ENCODE measurements at regions not wholly inside any gene's neighbourhood (a gene's known extent, or its start where the extent isn't known, plus 50 kb on each side); places are given as distances from the start of the nearest gene placed in this dataset.

DNA sequence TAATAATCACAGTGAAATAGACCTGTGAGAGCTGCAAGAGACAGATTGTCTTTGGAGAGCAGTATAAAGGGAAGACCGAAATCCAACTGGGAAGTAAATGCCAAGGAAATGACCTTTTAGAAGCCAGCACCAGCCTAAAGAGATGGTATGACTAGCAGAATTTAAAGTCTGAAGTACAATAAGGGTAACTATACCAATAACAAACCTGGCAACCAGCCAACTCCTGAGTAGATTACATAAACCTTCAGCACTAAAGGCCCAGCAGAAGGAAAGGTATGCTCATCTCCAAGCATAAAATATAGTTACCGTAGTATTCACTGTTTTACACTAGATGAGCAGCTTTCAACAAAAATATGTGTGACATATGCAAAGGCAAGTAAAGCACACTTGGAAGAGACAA is 155.1 kb upstream of the SATB1 start:
- Histone ChIP-seq H3K36me3 (ENCODE audit: control insufficient read depth in 4 of 4, insufficient read depth in 3 of 4, low read depth in 1 of 4, low read length in 3 of 4) (no peaks in the 10 kb centered on the region), H3K27me3 (ENCODE audit: control insufficient read depth in 4 of 4, insufficient read depth in 4 of 4, low read length in 3 of 4) (no peaks in the 10 kb centered on the region), H3K27ac (ENCODE audit: low read depth in 1 of 2, low read length in 2 of 2) (no peak overlapping the region), H3K4me1 (ENCODE audit: control insufficient read depth in 4 of 4, insufficient read depth in 4 of 4, low read length in 3 of 4) (no peaks in the 10 kb centered on the region), H3K4me3 (ENCODE audit: low read depth in 1 of 3, low read length in 3 of 3) (no peak overlapping the region), H3K9me3 (ENCODE audit: control insufficient read depth in 4 of 4, low read length in 3 of 4) (no peaks in the 10 kb centered on the region), H3K9ac (ENCODE audit: low read depth in 1 of 2, low read length in 2 of 2) (no peak overlapping the region)
- WGBS: 83% methylated on average over 2 of the region's 2 CpGs
- DNase-seq (ENCODE audit: low spot score): no peak
- TF ChIP-seq FOXA2 (IDR thresholded peaks at IDR 0.05): no peak
- no peak for TF ChIP-seq GABPA (IDR thresholded peaks at IDR 0.05 in 1 of 2, conservative IDR thresholded peaks at IDR 0.05 in 1 of 2)
- TF ChIP-seq YY1 (IDR thresholded peaks at IDR 0.05): no peak
- TF ChIP-seq REST (IDR thresholded peaks at IDR 0.05): no peak
- TF ChIP-seq ZBTB33 (IDR thresholded peaks at IDR 0.05): no peak
- no peak for TF ChIP-seq NR2F2 (IDR thresholded peaks at IDR 0.05)
- no peak for TF ChIP-seq JUND (IDR thresholded peaks at IDR 0.05)
- TF ChIP-seq MAX (IDR thresholded peaks at IDR 0.05): no peak
- no peak for TF ChIP-seq TAF1 (conservative IDR thresholded peaks at IDR 0.05)
- TF ChIP-seq, protein P1, sequence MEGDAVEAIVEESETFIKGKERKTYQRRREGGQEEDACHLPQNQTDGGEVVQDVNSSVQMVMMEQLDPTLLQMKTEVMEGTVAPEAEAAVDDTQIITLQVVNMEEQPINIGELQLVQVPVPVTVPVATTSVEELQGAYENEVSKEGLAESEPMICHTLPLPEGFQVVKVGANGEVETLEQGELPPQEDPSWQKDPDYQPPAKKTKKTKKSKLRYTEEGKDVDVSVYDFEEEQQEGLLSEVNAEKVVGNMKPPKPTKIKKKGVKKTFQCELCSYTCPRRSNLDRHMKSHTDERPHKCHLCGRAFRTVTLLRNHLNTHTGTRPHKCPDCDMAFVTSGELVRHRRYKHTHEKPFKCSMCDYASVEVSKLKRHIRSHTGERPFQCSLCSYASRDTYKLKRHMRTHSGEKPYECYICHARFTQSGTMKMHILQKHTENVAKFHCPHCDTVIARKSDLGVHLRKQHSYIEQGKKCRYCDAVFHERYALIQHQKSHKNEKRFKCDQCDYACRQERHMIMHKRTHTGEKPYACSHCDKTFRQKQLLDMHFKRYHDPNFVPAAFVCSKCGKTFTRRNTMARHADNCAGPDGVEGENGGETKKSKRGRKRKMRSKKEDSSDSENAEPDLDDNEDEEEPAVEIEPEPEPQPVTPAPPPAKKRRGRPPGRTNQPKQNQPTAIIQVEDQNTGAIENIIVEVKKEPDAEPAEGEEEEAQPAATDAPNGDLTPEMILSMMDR (IDR thresholded peaks at IDR 0.05; ENCODE audit: low read depth, low read length, missing input control): no peak
- TF ChIP-seq EGR1 (IDR thresholded peaks at IDR 0.05; ENCODE audit: low read depth in 2 of 2): no peak
- no peak for TF ChIP-seq FOXA1 (IDR thresholded peaks at IDR 0.05)
- TF ChIP-seq HNF4G (IDR thresholded peaks at IDR 0.05): no peak
- TF ChIP-seq HNF4A (conservative IDR thresholded peaks at IDR 0.05): no peak

DNA sequence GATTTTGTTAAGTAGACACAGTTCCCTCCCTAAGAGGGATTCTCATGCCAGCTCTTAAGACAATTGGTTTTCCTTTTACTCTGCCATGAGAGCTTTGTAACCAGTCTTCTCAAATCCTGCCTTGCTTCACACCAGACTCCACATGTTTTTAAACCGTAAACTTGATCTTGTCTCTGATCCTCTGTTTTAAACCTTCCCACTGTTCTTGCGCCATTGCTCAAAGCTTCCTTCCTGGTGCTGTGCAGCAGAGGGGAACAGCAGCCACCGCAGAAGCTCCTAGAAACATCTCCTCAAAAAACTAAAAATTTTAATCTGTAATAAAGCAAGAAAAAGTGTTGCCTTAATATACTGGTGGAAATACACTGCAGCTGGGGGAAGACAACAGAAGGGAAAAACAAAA is 154.5 kb upstream of the SATB1 start:
- no peak for DNase-seq (ENCODE audit: low spot score)
- TF ChIP-seq RAD21 (IDR thresholded peaks at IDR 0.05) (no peak), RXRA (IDR thresholded peaks at IDR 0.05) (no peak), NR2F2 (IDR thresholded peaks at IDR 0.05) (no peak), TAF1 (conservative IDR thresholded peaks at IDR 0.05) (no peak), SP1 (IDR thresholded peaks at IDR 0.05) (no peak)
- no peak overlapping the region for H3K9ac ChIP-seq (ENCODE audit: low read depth in 1 of 2, low read length in 2 of 2)
- no peaks in the 10 kb centered on the region for H3K4me1 ChIP-seq (ENCODE audit: control insufficient read depth in 4 of 4, insufficient read depth in 4 of 4, low read length in 3 of 4)
- no peaks in the 10 kb centered on the region for H3K9me3 ChIP-seq (ENCODE audit: control insufficient read depth in 4 of 4, low read length in 3 of 4)
- H3K27ac ChIP-seq (ENCODE audit: low read depth in 1 of 2, low read length in 2 of 2): no peak overlapping the region
- 76% methylated on average over 3 of the region's 3 CpGs for WGBS
- no peak overlapping the region for H3K4me3 ChIP-seq (ENCODE audit: low read depth in 1 of 3, low read length in 3 of 3)
- H3K27me3 ChIP-seq (ENCODE audit: control insufficient read depth in 4 of 4, insufficient read depth in 4 of 4, low read length in 3 of 4): no peaks in the 10 kb centered on the region
- H3K36me3 ChIP-seq (ENCODE audit: control insufficient read depth in 4 of 4, insufficient read depth in 3 of 4, low read depth in 1 of 4, low read length in 3 of 4): no peaks in the 10 kb centered on the region

All from liver (tissue), 8 donors.